ENCODE measurements at regions not wholly inside any gene's neighbourhood (a gene's known extent, or its start where the extent isn't known, plus 50 kb on each side); places are given as distances from the start of the nearest gene placed in this dataset.

- TF ChIP-seq CTCF (IDR thresholded peaks at IDR 0.05; ENCODE audit: low read length): no peak
- TF ChIP-seq EZH2 (IDR thresholded peaks at IDR 0.05; ENCODE audit: borderline replicate concordance, low read length): no peak
Measured at GRCh38 chr3:73786998-73787397, 162.3 kb upstream of the PDZRN3 start.
